ENCODE measurements at regions not wholly inside any gene's neighbourhood (a gene's known extent, or its start where the extent isn't known, plus 50 kb on each side); places are given as distances from the start of the nearest gene placed in this dataset.

DNA sequence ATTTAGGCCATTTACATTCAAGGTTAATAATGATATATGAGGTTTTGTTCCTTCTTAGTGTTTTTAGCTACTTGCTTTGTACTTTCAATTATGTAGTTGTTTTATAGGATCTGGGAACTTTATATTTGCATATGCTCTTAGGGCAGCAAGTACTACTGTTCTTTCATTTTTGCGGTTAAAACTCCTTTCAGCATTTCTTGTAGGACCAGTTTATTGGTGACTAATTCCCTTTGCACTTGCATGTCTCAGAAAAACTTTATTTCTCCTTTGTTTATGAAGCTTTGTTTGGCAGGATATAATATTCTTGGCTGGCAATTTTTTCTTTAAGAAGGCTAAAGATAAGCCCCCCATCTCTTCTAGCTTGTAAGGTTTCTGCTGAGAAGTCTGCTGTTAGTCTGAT is 131.3 kb upstream of the CDH8 start:
- TF ChIP-seq, protein P1, sequence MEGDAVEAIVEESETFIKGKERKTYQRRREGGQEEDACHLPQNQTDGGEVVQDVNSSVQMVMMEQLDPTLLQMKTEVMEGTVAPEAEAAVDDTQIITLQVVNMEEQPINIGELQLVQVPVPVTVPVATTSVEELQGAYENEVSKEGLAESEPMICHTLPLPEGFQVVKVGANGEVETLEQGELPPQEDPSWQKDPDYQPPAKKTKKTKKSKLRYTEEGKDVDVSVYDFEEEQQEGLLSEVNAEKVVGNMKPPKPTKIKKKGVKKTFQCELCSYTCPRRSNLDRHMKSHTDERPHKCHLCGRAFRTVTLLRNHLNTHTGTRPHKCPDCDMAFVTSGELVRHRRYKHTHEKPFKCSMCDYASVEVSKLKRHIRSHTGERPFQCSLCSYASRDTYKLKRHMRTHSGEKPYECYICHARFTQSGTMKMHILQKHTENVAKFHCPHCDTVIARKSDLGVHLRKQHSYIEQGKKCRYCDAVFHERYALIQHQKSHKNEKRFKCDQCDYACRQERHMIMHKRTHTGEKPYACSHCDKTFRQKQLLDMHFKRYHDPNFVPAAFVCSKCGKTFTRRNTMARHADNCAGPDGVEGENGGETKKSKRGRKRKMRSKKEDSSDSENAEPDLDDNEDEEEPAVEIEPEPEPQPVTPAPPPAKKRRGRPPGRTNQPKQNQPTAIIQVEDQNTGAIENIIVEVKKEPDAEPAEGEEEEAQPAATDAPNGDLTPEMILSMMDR (IDR thresholded peaks at IDR 0.05), result no peak
- Histone ChIP-seq H3K27ac (no peak overlapping the region), H3K4me1 (ENCODE audit: control insufficient read depth in 1 of 2, low read depth in 2 of 2) (no peaks in the 10 kb centered on the region), H3K36me3 (no peaks in the 10 kb centered on the region), H3K27me3 (replicated peaks; ENCODE audit: insufficient read depth) (no peaks in the 10 kb centered on the region), H3K9me3 (no peaks in the 10 kb centered on the region), H3K4me3 (no peak overlapping the region)
- DNase-seq (ENCODE audit: low spot score), result no peak
- no peak for ATAC-seq (ENCODE audit: insufficient number of reproducible peaks, low FRiP score, low read depth)

DNA sequence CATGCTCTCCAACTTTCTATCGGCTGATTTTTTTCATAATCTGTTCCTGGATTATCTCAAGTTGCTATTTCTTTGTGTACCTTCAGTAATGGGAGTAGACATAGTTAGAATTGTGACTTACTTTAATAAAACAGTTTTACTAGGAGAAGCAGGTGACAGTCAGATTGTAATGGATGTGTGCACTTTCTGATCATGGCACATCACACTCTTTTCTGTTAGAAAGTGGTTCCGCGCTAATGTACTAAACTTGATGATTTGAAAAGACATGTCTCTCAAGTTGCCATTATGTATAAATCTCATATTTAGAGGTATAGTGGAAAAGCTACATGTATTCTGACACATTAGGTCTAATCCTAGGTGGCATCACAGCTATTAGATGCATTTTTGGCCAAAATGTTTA is 121.3 kb upstream of the CDH8 start:
- no peak for ATAC-seq (ENCODE audit: insufficient number of reproducible peaks, low FRiP score, low read depth)
- no peak overlapping the region for H3K4me3 ChIP-seq
- H3K27ac ChIP-seq, result no peak overlapping the region
- TF ChIP-seq, protein P1 (IDR thresholded peaks at IDR 0.05), result no peak
- no peaks in the 10 kb centered on the region for H3K9me3 ChIP-seq
- no peaks in the 10 kb centered on the region for H3K4me1 ChIP-seq (ENCODE audit: control insufficient read depth in 1 of 2, low read depth in 2 of 2)
- H3K36me3 ChIP-seq, result no peaks in the 10 kb centered on the region
- DNase-seq (ENCODE audit: low spot score), result no peak
- no peaks in the 10 kb centered on the region for H3K27me3 ChIP-seq (replicated peaks; ENCODE audit: insufficient read depth)

DNA sequence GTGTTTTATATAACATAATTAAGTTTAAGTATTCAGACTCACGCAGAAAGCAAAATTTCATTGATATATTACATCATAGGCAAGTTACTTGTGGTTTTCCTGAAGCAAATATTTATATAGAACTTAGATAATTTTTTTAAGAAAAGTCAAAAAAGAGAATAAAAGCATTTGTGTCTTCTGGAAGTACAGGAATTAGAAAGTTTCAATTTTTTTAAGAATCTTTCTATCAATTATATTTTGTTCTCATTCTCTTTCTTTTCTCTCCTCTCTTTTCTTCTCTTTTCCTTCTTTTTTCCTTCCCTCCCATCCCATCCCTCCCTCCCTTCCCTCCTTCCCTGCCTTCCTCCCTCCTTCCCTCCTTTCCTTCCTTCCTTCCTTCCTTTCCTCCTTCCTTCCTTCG is 120.7 kb upstream of the CDH8 start:
- Histone ChIP-seq H3K27ac (no peak overlapping the region), H3K36me3 (no peaks in the 10 kb centered on the region), H3K4me3 (no peak overlapping the region), H3K4me1 (ENCODE audit: control insufficient read depth in 1 of 2, low read depth in 2 of 2) (no peaks in the 10 kb centered on the region), H3K9me3 (no peaks in the 10 kb centered on the region), H3K27me3 (replicated peaks; ENCODE audit: insufficient read depth) (no peaks in the 10 kb centered on the region)
- DNase-seq (ENCODE audit: low spot score) (no peak), ATAC-seq (ENCODE audit: insufficient number of reproducible peaks, low FRiP score, low read depth) (no peak)
- TF ChIP-seq, protein P1 (IDR thresholded peaks at IDR 0.05), result no peak

GRCh38 chr16:62149631-62150030 is 113.4 kb upstream of the CDH8 start:
- TF ChIP-seq, protein P1 (IDR thresholded peaks at IDR 0.05), result no peak
- no peak for DNase-seq (ENCODE audit: low spot score)
- H3K36me3 ChIP-seq, result no peaks in the 10 kb centered on the region

GRCh38 chr16:62137996-62138395 is 101.8 kb upstream of the CDH8 start:
- no peak for ATAC-seq (ENCODE audit: insufficient number of reproducible peaks, low FRiP score, low read depth)
- Histone ChIP-seq H3K4me1 (ENCODE audit: control insufficient read depth in 1 of 2, low read depth in 2 of 2) (peaks cover 0 to 14% of the 10 kb centered on the region in 2 donors), H3K36me3 (no peaks in the 10 kb centered on the region), H3K9me3 (no peaks in the 10 kb centered on the region), H3K27me3 (replicated peaks; ENCODE audit: insufficient read depth) (no peaks in the 10 kb centered on the region), H3K4me3 (no peak overlapping the region), H3K27ac (no peak overlapping the region)
- no peak for DNase-seq (ENCODE audit: low spot score)
- TF ChIP-seq, protein P1 (IDR thresholded peaks at IDR 0.05), result no peak

More at GRCh38 chr16:62149631-62150030, 113.4 kb upstream of the CDH8 start:
- Histone ChIP-seq H3K4me3 (no peak overlapping the region), H3K9me3 (no peaks in the 10 kb centered on the region), H3K27ac (no peak overlapping the region), H3K4me1 (ENCODE audit: control insufficient read depth in 1 of 2, low read depth in 2 of 2) (no peaks in the 10 kb centered on the region), H3K27me3 (replicated peaks; ENCODE audit: insufficient read depth) (no peaks in the 10 kb centered on the region)
- no peak for ATAC-seq (ENCODE audit: insufficient number of reproducible peaks, low FRiP score, low read depth)
